ENCODE measurements at regions not wholly inside any gene's neighbourhood (a gene's known extent, or its start where the extent isn't known, plus 50 kb on each side); places are given as distances from the start of the nearest gene placed in this dataset.

GRCh38 chr2:42108852-42109251 lies 60.3 kb upstream of the EML4 start:
- intact Hi-C loops (cut with DNase I; ENCODE audit: low total_unique reads) (no loop called here), in situ Hi-C loops (cut with MboI; ENCODE audit: low pct_ligation_motif_present in 1 of 4, low pct_unique_long_range_greater_than_20kb in 1 of 4, low sequenced_read_pairs in 3 of 4) (loop anchor here in 1 of 4 donors (25.0 kb wide), 1 partner anchor 228 kb away; no protein-coding TSS in a partner anchor)

GRCh38 chr2:42109959-42110640 lies 59.1 kb upstream of the EML4 start:
- H3K36me3 ChIP-seq: no peaks in the 10 kb centered on the region
- in situ Hi-C loops (cut with MboI; ENCODE audit: low pct_ligation_motif_present in 1 of 4, low pct_unique_long_range_greater_than_20kb in 1 of 4, low sequenced_read_pairs in 3 of 4) (loop anchor here in 1 of 4 donors (25.0 kb wide), 1 partner anchor 227 kb away; no protein-coding TSS in a partner anchor), intact Hi-C loops (cut with DNase I; ENCODE audit: low total_unique reads) (no loop called here)
- no peak for TF ChIP-seq POLR2AphosphoS5 (IDR thresholded peaks at IDR 0.05)
- TF ChIP-seq, protein P1, sequence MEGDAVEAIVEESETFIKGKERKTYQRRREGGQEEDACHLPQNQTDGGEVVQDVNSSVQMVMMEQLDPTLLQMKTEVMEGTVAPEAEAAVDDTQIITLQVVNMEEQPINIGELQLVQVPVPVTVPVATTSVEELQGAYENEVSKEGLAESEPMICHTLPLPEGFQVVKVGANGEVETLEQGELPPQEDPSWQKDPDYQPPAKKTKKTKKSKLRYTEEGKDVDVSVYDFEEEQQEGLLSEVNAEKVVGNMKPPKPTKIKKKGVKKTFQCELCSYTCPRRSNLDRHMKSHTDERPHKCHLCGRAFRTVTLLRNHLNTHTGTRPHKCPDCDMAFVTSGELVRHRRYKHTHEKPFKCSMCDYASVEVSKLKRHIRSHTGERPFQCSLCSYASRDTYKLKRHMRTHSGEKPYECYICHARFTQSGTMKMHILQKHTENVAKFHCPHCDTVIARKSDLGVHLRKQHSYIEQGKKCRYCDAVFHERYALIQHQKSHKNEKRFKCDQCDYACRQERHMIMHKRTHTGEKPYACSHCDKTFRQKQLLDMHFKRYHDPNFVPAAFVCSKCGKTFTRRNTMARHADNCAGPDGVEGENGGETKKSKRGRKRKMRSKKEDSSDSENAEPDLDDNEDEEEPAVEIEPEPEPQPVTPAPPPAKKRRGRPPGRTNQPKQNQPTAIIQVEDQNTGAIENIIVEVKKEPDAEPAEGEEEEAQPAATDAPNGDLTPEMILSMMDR (IDR thresholded peaks at IDR 0.05): no peak
- TF ChIP-seq EP300 (IDR thresholded peaks at IDR 0.05; ENCODE audit: low read depth): no peak
- no peak for TF ChIP-seq POLR2A (IDR thresholded peaks at IDR 0.05)
- no peaks in the 10 kb centered on the region for H3K9me3 ChIP-seq
- no peak overlapping the region for H3K27ac ChIP-seq
- H3K4me1 ChIP-seq: peaks cover 0 to 11% (median 0%) of the 10 kb centered on the region in 4 donors
- no peaks in the 10 kb centered on the region for H3K27me3 ChIP-seq
- WGBS, 2 donors (ENCODE audit: low coverage in 1 of 2): 83 to 88% methylated on average over 7 of the region's 7 CpGs
- no peak for DNase-seq
- H3K4me3 ChIP-seq: no peak overlapping the region

More at GRCh38 chr2:42108852-42109251, 60.3 kb upstream of the EML4 start:
- Histone ChIP-seq H3K27ac (no peak overlapping the region), H3K27me3 (no peaks in the 10 kb centered on the region), H3K4me3 (no peak overlapping the region), H3K4me1 (peaks cover 0 to 13% (median 0%) of the 10 kb centered on the region in 4 donors), H3K9me3 (no peaks in the 10 kb centered on the region), H3K36me3 (no peaks in the 10 kb centered on the region)
- TF ChIP-seq POLR2A (IDR thresholded peaks at IDR 0.05): no peak
- TF ChIP-seq, protein P1 (IDR thresholded peaks at IDR 0.05): no peak
- TF ChIP-seq EP300 (IDR thresholded peaks at IDR 0.05; ENCODE audit: low read depth): no peak
- TF ChIP-seq POLR2AphosphoS5 (IDR thresholded peaks at IDR 0.05): no peak
- no peak for DNase-seq
- 96 to 100% methylated on average over 4 of the region's 4 CpGs for WGBS, 2 donors (ENCODE audit: low coverage in 1 of 2)

DNA sequence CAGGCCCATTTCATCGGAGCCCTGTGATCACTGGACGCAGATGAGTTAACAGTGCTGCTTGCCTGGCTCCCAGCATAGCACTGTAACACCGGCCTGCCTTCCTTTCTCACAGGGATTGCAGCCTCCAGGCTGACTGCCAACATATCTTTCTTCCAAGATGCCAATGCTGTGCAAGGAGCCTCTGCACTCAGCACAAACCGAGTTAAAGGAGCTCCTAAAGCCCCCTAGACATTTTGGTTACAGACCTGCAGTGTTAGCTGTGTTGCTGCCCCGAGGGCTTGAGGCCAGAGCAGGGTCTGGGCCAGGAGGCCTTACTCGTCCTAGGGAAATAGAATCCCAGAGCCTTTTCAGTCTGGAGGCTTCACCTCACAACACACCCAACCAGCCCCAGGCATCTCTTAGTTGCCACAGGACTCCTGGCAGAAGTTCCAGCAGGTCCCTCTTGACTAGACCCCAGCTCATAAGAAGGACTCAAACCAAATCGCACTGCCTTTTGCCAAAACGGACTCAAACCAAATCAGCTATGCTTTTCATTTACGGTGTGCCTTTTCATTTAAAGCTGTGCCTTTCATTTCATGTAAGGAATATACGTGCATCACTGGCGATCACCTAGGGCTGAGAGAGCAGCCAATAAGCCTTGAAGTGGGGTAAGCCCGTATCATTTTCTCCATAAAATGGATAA lies 58.4 kb upstream of the EML4 start:
- in situ Hi-C loops (cut with MboI; ENCODE audit: low pct_ligation_motif_present in 1 of 4, low pct_unique_long_range_greater_than_20kb in 1 of 4, low sequenced_read_pairs in 3 of 4) (loop anchor here in 1 of 4 donors (25.0 kb wide), 1 partner anchor 227 kb away; no protein-coding TSS in a partner anchor), intact Hi-C loops (cut with DNase I; ENCODE audit: low total_unique reads) (no loop called here)
- Histone ChIP-seq H3K27me3 (no peaks in the 10 kb centered on the region), H3K4me3 (no peak overlapping the region), H3K27ac (no peak overlapping the region), H3K4me1 (peaks cover 0 to 10% (median 0%) of the 10 kb centered on the region in 4 donors), H3K9me3 (no peaks in the 10 kb centered on the region), H3K36me3 (no peaks in the 10 kb centered on the region)
- no peak for DNase-seq
- TF ChIP-seq POLR2AphosphoS5 (IDR thresholded peaks at IDR 0.05) (no peak), POLR2A (IDR thresholded peaks at IDR 0.05) (no peak), EP300 (IDR thresholded peaks at IDR 0.05; ENCODE audit: low read depth) (no peak)
- TF ChIP-seq, protein P1 (IDR thresholded peaks at IDR 0.05): no peak
- WGBS, 2 donors (ENCODE audit: low coverage in 1 of 2): 75 to 90% methylated on average over 2 to 12 of the region's 12 CpGs

- in situ Hi-C loops (cut with MboI; ENCODE audit: low pct_ligation_motif_present in 1 of 4, low pct_unique_long_range_greater_than_20kb in 1 of 4, low sequenced_read_pairs in 3 of 4): loop anchor here in 1 of 4 donors (25.0 kb wide), 1 partner anchor 225 kb away; no protein-coding TSS in a partner anchor
- no peaks in the 10 kb centered on the region for H3K9me3 ChIP-seq
- TF ChIP-seq POLR2AphosphoS5 (IDR thresholded peaks at IDR 0.05) (no peak), POLR2A (IDR thresholded peaks at IDR 0.05) (no peak), EP300 (IDR thresholded peaks at IDR 0.05; ENCODE audit: low read depth) (no peak)
- TF ChIP-seq, protein P1 (IDR thresholded peaks at IDR 0.05): no peak
- no peak overlapping the region for H3K4me3 ChIP-seq
- no peak overlapping the region for H3K27ac ChIP-seq
- no peaks in the 10 kb centered on the region for H3K27me3 ChIP-seq
- WGBS, 2 donors (ENCODE audit: low coverage in 1 of 2): 91 to 96% methylated on average over 3 of the region's 3 CpGs
- peaks cover 0 to 19% (median 6%) of the 10 kb centered on the region in 4 donors for H3K4me1 ChIP-seq
- no peaks in the 10 kb centered on the region for H3K36me3 ChIP-seq
- no peak for DNase-seq
- intact Hi-C loops (cut with DNase I; ENCODE audit: low total_unique reads): no loop called here
Observed at GRCh38 chr2:42112418-42112817, 56.7 kb upstream of the EML4 start.

All from transverse colon (tissue), 4 donors.